Thyroid gland (tissue), 4 donors: ENCODE measurements at regions not wholly inside any gene's neighbourhood (a gene's known extent, or its start where the extent isn't known, plus 50 kb on each side); places are given as distances from the start of the nearest gene placed in this dataset.

Source experiments
- DNase-seq, 2 donors: peaks; one replicate each; pipeline ENCODE4 v3.0.0-alpha.2; 2019
- H3K27ac ChIP-seq, 3 donors: fragments of 200-600 bp; sonication (generic); 1 replicate in 2 of 3; 2 replicates in 1 of 3; pipeline ENCODE4 v1.5.1; 2016 to 2019; ENCODE audit warnings: mild to moderate bottlenecking in 1 of 3, moderate library complexity in 1 of 3
- H3K27me3 ChIP-seq: fragments of 200-600 bp; sonication (generic); one replicate; pipeline ENCODE4 v1.5.1; 2019
- H3K36me3 ChIP-seq, 2 donors: fragments of 200-600 bp; sonication (generic); one replicate each; pipeline ENCODE4 v1.5.1; 2016 to 2019
- H3K4me1 ChIP-seq, 2 donors: fragments of 200-600 bp; sonication (generic); one replicate each; pipeline ENCODE4 v1.5.1; 2017 to 2019
- H3K4me3 ChIP-seq, 3 donors: fragments of 200-600 bp; sonication (generic); replicated peaks in 1 of 3; 1 replicate in 2 of 3; 2 replicates in 1 of 3; pipeline ENCODE4 v1.5.1; 2016; ENCODE audit warnings: mild to moderate bottlenecking in 1 of 3
- H3K9me3 ChIP-seq: fragments of 200-600 bp; sonication (generic); one replicate; pipeline ENCODE4 v1.5.1; 2017
- POLR2A ChIP-seq, 2 donors: fragments of 450-650 bp; IDR thresholded peaks; one replicate each; pipeline ENCODE4 v1.6.1; 2017; ENCODE audit warnings: antibody characterized with exemption in 2 of 2, mild to moderate bottlenecking in 2 of 2, moderate library complexity in 1 of 2
- WGBS, 2 donors: methylation state at CpG; one replicate each; pipeline ENCODE4 v1.1.5; 2017; 5-methylcytosine and 5-hydroxymethylcytosine counted together
- intact Hi-C: fragments of 100-400 bp; cut with DNase I; formaldehyde crosslinking; loops from one replicate; pipeline ENCODE4 v1.15.1; 2023
- TF ChIP-seq, protein P1 (sequence below), 6 experiments: fragments of 200-600 bp in 3 of 6; fragments of 450-650 bp in 3 of 6; sonication (generic) in 3 of 6; IDR thresholded peaks; one replicate each; pipeline ENCODE4 v1.5.1; 2016 to 2019; ENCODE audit warnings: antibody characterized with exemption in 6 of 6, mild to moderate bottlenecking in 2 of 6, inconsistent platforms in 1 of 6, moderate library complexity in 1 of 6

DNA sequence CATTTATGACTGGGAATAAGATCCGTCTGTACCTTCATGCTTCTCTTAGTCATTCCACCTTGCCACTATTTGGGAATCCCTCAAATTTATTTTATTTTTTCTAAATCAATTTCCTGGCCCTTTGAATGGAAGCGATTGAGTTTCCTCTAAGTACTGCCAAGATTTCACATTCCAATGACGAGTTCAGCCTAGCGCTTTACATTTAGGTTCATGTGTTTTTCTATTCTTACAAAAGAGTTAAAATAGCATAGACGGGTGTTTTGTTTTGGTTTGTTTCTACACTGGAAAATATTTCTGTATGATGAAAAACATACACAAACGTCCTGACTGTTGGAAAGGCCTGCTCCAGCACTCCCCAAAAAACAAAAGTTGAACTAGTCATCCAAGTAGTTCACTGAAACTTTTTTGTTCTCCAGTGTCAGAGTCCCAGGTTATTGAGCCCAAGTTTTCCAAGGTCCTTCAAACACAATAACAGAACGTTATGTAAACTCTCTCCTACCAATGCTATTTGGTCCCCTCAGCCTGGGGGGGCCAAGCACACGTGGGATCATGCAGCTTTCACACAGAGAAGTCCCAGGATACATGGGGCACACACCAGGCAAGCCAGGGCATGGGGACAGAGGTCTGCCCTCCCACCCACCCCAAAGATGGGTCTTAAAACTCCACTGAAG lies 74.8 kb upstream of the FOXN3 start:
- no peaks in the 10 kb centered on the region for H3K27me3 ChIP-seq
- no peaks in the 10 kb centered on the region for H3K9me3 ChIP-seq
- no peak overlapping the region for H3K27ac ChIP-seq
- intact Hi-C loops: no loop called here
- TF ChIP-seq, protein P1, sequence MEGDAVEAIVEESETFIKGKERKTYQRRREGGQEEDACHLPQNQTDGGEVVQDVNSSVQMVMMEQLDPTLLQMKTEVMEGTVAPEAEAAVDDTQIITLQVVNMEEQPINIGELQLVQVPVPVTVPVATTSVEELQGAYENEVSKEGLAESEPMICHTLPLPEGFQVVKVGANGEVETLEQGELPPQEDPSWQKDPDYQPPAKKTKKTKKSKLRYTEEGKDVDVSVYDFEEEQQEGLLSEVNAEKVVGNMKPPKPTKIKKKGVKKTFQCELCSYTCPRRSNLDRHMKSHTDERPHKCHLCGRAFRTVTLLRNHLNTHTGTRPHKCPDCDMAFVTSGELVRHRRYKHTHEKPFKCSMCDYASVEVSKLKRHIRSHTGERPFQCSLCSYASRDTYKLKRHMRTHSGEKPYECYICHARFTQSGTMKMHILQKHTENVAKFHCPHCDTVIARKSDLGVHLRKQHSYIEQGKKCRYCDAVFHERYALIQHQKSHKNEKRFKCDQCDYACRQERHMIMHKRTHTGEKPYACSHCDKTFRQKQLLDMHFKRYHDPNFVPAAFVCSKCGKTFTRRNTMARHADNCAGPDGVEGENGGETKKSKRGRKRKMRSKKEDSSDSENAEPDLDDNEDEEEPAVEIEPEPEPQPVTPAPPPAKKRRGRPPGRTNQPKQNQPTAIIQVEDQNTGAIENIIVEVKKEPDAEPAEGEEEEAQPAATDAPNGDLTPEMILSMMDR (IDR thresholded peaks at IDR 0.05): no peak
- no peak for TF ChIP-seq POLR2A (IDR thresholded peaks at IDR 0.05)
- H3K4me3 ChIP-seq: no peak overlapping the region
- peaks cover 0 to 10% of the 10 kb centered on the region in 2 donors for H3K4me1 ChIP-seq
- no peak for DNase-seq
- 45 to 55% methylated on average over 8 of the region's 8 CpGs for WGBS, 2 donors
- H3K36me3 ChIP-seq: no peaks in the 10 kb centered on the region

DNA sequence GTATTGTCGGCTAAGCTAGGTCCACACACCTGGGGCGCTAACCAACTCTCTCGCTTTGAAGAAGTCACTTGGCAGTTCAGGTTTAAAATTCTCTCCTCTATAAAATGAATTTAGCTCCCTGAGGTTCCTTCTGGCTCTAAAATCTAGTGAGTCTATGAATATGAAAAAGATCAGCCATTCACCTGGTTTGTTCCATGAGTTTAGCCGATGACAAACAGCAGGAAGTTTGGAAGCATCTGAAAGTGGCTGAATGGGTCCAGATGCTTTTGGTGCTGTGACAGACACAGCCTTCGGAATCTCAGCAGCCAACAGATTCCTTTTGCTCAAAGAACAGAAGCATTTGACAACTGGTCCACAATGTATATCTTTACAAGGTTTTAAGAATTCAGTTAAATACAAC lies 73.4 kb upstream of the FOXN3 start:
- intact Hi-C loops: no loop called here

DNA sequence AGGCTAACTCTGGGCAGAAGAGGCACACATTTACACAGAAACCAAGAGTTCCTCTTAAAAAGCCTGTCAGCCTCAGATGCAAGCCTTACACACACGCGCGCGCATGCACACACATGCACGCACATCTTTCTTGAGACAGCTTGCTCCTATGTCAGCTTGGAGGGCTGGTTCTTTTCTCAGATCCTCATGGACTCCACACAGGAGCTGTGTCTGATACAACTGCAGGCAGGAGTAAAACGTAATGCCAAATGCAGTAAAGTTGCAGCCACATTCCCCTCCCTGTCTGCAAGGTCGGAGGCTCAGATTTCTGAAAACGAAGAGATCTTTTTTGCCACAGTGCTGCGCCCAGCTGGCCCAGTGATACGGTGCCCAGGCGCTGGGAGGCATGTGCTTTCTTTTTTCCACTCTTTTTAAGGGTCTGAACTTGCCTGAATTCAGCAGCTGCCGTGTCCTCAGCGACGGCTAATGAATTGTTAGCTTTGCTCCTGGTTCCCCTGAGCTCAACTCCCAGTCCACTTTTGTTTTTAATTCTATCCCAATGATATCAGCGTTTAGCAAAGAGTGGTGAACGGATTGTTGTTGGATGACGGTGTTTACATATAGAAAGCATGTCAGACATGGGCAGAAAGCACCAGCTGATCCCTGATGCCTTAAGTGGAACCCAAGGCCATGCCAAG lies 72.9 kb upstream of the FOXN3 start:
- Histone ChIP-seq H3K9me3 (no peaks in the 10 kb centered on the region), H3K36me3 (no peaks in the 10 kb centered on the region), H3K4me1 (peaks cover 0 to 10% of the 10 kb centered on the region in 2 donors), H3K4me3 (no peak overlapping the region), H3K27ac (no peak overlapping the region), H3K27me3 (no peaks in the 10 kb centered on the region)
- TF ChIP-seq, protein P1 (IDR thresholded peaks at IDR 0.05): no peak
- no peak for TF ChIP-seq POLR2A (IDR thresholded peaks at IDR 0.05)
- intact Hi-C loops: no loop called here
- 74% methylated on average over 17 of the region's 17 CpGs for WGBS, 2 donors
- DNase-seq: no peak

More for the DNA sequence above, 73.4 kb upstream of the FOXN3 start:
- Histone ChIP-seq H3K36me3 (no peaks in the 10 kb centered on the region), H3K9me3 (no peaks in the 10 kb centered on the region), H3K27me3 (no peaks in the 10 kb centered on the region), H3K27ac (no peak overlapping the region), H3K4me1 (peaks cover 0 to 10% of the 10 kb centered on the region in 2 donors), H3K4me3 (no peak overlapping the region)
- no peak for DNase-seq
- TF ChIP-seq POLR2A (IDR thresholded peaks at IDR 0.05): no peak
- TF ChIP-seq, protein P1 (IDR thresholded peaks at IDR 0.05): no peak
- 98% methylated on average over 5 of the region's 5 CpGs for WGBS, 2 donors

DNA sequence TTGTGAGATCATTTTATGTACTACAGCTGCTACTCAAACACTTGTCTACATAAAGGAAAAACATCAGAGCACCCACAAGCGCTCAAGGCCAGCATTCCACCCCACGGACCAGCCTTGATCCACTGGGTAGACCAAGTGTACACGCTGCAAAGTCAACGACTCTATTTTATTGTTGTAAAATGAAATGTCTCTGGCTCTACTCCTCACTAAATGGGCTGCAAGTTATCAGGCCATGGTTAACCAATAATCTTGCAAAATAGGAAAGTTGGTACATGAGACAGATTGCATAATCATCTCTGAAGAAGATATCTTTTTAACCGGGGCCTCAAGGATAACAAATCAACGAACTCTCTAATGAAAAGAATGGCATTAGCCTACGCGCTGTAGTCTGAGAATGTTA lies 69.9 kb upstream of the FOXN3 start:
- Histone ChIP-seq H3K27ac (no peak overlapping the region), H3K9me3 (no peaks in the 10 kb centered on the region), H3K27me3 (no peaks in the 10 kb centered on the region), H3K36me3 (no peaks in the 10 kb centered on the region), H3K4me1 (peaks cover 0 to 3% of the 10 kb centered on the region in 2 donors), H3K4me3 (no peak overlapping the region)
- WGBS, 2 donors: 89 to 94% methylated on average over 8 of the region's 8 CpGs
- intact Hi-C loops: no loop called here
- DNase-seq: no peak
- TF ChIP-seq, protein P1 (IDR thresholded peaks at IDR 0.05): no peak
- TF ChIP-seq POLR2A (IDR thresholded peaks at IDR 0.05): no peak

DNA sequence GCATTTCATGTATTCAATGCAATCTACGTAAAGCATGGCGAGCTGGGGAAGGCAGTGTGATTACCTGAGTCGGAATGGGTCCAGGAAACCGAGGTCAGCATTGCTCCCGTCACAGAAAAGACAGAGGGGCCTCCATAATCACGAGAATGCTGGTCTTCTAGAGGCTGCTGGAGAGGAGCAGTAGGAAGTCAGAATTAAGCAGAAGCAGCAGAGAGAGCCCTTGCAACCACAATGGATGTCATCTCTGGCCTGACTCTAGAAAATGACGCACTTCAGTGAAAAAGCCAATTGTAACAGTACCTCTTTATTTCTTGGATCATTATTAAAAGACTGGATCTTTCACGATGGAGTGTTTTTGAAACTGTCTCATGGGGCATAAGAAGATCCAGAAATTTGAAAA lies 69.5 kb upstream of the FOXN3 start:
- TF ChIP-seq, protein P1 (IDR thresholded peaks at IDR 0.05): no peak
- TF ChIP-seq POLR2A (IDR thresholded peaks at IDR 0.05): no peak
- Histone ChIP-seq H3K9me3 (no peaks in the 10 kb centered on the region), H3K36me3 (no peaks in the 10 kb centered on the region), H3K4me3 (no peak overlapping the region), H3K4me1 (peaks cover 0 to 1% of the 10 kb centered on the region in 2 donors), H3K27me3 (no peaks in the 10 kb centered on the region), H3K27ac (no peak overlapping the region)
- no peak for DNase-seq
- WGBS, 2 donors: 86 to 91% methylated on average over 8 of the region's 8 CpGs
- intact Hi-C loops: no loop called here
